ENCODE measurements at regions not wholly inside any gene's neighbourhood (a gene's known extent, or its start where the extent isn't known, plus 50 kb on each side); places are given as distances from the start of the nearest gene placed in this dataset.

DNA sequence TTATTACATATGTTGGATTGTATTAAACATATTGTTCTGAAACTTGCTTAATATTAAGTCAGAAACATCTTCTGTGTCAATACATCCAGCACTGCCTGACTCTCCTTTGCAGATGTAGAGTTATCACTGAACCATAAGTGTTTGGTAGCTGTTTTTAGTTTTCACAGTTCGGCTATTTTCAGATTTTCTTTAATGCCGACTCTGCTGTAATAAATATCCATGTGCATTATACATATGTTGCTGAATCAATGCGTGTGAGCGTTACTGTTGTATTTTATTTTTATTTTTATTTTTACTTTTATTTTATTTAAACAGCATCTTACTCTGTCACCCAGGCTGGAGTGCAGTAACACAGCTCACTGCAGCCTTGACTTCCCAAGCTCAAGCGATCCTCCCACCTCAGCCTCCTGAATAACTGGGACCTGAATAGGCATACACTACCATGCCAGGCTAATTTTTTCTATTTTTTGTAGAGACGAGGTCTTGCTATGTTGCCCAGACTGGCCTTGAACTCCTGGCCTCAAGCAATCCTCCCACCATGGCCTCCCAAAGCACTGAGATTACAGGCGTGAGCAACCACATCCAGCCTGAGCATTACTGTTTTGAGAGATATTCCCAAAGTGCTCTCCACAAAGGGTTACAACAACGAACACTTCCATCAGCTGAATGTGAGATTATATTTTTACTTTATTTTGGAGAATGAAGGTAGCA is 50.7 kb upstream of the NOCT start:
- DNase-seq (ENCODE audit: low read depth) = no peak

DNA sequence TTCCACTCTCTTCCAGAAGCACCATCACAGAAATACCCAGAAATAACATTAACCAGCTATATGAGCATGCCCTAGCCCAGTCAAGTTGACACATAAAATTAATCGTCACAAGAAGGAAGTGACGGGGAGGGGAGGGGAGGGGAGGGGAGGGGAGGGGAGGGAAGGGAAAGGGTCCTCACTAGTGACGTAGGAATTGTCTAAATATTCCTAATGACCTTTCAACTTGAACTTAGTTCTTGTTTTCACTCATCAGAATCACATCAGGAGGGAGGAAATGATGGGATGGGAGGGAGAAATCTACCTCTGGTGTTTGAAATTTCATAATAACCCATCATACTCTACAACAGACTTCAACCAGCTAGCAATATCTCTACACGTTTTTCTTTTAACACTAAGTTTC is 52.2 kb upstream of the NOCT start:
- no peak for DNase-seq (ENCODE audit: low read depth)

- no peak for DNase-seq (ENCODE audit: low read depth)
Measured at GRCh38 chr4:138961664-138962063, 53.9 kb upstream of the NOCT start.

- no peak for DNase-seq (ENCODE audit: low read depth)
Measured at GRCh38 chr4:138961129-138961528, 54.5 kb upstream of the NOCT start.

GRCh38 chr4:138960175-138960710 is 55.3 kb upstream of the NOCT start:
- no peak for DNase-seq (ENCODE audit: low read depth)

GRCh38 chr4:138959097-138959815 is 56.3 kb upstream of the NOCT start:
- no peak for DNase-seq (ENCODE audit: low read depth)

DNA sequence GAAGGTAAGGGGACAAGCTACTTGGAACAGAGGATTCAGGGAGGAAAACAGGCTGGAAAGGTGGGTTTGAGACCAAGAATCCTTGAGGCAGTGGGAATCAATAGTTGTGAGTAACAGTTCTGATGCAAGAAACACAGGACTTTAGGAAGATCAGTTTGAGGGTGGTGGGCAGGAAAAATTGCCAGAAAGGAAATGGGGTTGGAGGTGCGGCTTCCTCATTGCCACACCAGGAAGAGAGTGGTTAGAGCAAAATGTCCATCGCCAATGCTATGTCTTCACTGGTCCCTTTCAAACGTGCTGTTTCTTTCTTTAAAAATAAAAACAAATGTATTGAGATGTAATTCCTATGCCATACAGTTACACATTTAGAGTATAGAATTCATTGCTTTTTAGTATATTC is 57.1 kb upstream of the NOCT start:
- DNase-seq (ENCODE audit: low read depth) = no peak

- DNase-seq (ENCODE audit: low read depth) = no peak
Measured at GRCh38 chr4:138957302-138957701, 58.3 kb upstream of the NOCT start.

DNA sequence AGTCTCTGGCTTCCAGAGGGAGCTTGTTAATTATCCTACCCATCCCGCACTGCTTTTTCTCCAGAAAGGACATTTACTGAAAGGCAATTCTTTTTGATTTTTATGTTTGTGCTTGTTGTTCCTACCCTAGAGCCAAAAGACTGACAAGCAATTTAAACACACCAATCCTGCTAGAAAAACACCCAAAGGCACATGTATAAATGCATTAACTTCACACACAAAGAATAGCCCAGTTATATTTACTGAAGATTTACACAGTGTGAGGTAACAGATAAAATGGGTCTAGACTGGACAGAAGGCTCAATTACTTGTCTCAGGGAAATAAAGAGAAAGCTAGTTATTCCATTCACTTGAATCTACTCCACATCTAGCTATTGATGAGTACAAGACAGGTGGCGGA is 61.2 kb upstream of the NOCT start:
- no peak for DNase-seq (ENCODE audit: low read depth)

DNA sequence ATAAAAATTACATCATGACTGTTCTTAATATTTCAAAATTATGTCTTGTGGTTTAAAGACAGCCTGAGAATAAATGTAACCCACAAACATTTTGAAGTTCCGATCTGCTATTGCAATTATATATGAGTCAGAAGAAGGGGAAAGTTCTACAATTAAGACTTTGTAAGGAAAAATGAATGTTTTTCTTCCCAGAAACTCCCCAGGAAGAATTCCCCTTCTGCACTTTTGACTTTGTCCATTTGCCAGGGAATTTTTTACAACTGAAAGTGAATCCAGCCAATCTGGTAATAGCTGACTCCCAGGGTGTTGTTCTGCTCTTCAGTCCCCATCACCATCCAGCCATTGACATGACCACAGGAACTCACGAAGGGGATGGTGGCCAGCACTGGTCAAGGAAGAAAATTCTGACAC is 61.6 kb upstream of the NOCT start:
- no peak for DNase-seq (ENCODE audit: low read depth)

DNA sequence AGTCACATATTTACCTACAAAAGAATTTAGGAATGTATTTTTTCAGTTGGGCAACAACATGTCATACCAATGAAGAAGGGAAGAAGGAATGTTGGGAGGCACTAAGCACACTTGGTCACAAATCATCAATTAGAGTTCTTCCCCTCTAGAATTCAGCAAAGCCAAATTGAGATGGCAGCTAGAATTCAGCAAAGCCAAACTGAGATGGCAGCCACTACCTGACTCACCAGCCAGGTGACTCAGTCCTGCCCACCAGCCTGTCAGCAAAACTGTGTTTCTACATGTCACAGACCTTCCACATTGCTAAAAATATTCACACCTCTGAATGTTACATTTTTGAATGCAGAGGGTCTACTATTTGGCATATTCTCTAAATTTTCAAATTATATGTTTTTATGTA is 63.2 kb upstream of the NOCT start:
- DNase-seq (ENCODE audit: low read depth) = no peak

GRCh38 chr4:138951764-138952163 is 63.8 kb upstream of the NOCT start:
- no peak for DNase-seq (ENCODE audit: low read depth)

DNA sequence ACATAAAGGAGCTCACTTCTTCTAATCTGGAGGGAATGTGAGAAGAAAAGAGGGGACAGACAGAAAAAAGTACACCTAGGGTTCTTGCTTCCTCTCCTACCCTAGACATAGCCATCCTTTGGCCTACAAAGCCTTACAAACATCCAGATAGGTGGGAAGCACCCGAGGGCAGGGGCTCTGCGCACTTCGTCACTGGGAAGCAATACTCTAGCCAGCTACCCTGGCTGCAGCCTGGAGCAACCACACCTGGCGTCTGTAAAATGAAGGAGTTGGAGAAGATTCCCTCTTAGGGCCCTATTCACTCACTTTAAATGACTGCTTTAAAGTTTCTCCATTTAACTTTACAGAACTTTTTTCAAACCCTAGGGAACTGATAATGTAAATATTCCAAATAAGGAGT is 65.7 kb upstream of the NOCT start:
- no peak for DNase-seq (ENCODE audit: low read depth)

DNA sequence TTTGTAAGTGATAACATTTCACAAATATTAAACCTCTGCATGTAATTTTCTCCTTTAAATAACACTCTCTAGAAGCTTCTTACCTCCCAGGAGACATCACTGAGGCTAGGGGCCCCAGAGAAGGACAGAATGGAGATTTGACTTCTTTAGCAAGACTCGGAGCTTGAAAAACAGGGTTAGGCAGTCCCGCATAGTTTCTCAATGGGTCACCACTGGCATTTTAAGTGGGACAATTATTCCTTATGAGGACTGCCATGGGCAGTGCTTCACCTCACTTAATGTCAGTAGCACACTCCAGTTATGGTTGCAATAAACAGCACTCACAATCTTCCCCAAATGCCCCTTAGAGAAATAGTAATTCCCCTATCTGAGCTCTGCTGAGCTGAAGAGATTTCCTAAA is 66.7 kb upstream of the NOCT start:
- DNase-seq (ENCODE audit: low read depth) = no peak

DNA sequence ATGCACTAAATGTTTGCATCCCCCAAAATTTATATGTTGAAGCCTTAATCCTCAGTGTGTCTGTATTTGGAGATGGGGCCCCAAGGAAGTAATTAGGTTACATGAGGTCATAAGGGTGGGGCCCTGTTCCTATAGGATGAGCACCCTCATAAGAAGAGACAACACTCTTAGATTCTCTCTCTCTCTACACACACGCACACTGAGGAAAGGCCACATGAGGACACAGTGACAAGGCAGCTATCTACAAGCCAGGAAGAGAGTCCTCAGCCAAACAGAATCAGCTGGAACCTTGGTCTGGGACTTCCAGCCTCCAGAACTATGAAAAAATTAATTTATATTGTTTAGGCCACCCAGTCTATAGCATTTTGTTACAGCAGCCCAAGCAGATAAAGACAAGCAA is 69.3 kb upstream of the NOCT start:
- no peak for DNase-seq (ENCODE audit: low read depth)

DNA sequence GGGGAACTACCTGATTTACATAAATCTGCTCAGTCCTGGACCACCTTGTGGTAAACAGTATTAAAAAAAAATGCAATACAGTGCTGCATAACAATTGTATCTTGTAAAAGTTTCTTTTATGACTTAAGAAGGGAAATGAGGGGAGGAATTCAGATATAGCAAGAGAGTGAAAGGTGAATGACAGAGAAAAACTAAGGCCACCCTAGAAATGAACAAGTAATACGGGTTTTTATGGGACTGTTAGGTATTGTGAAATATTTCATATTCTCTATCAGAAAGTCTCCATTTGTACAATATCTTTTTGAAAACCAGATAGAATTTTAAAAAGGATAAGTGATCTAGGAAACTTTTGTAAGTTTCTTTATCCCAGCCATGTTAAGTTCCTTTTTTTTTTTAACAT is 69.7 kb upstream of the NOCT start:
- DNase-seq (ENCODE audit: low read depth) = no peak

DNA sequence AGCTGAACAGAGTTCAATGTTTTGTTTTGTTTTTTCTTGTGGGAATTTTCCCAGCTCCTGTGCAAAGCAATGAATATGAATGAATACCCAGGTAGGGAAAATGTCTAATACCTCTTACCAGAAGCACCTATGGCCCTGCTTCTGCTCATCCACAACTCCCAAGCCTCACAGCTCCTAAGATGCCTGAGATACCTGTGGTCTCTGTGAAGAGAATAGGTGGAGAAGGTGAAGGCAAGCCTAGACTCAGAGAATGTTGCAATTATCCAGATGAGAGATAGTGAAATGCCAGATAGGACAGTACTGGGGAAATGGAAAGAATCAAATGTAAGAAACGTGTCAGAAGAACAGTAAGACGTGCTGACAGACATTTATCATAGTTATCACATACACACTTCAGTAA is 70.2 kb upstream of the NOCT start:
- no peak for DNase-seq (ENCODE audit: low read depth)

GRCh38 chr4:138943893-138944292 is 71.7 kb upstream of the NOCT start:
- no peak for DNase-seq (ENCODE audit: low read depth)

GRCh38 chr4:138941037-138941436 is 74.5 kb upstream of the NOCT start:
- no peak for DNase-seq (ENCODE audit: low read depth)

DNA sequence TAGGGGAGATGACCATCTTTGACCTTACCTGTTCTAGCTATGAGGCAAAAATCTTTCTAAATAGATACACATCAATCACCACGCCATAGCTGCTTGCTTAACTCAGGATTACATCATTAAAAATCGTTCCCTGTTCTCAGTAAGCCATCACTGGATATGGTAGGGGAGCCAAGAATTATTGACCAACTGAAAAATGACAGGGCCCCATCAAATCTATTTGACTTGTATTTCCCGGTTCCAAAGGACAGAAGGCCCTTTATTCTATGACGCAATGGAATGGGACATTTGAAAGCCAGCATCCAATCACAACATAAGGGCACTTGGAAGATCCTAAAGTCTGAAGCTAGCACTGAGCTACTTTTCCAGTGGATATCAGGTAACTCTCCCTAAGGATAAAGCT is 75.6 kb upstream of the NOCT start:
- DNase-seq (ENCODE audit: low read depth) = no peak

DNA sequence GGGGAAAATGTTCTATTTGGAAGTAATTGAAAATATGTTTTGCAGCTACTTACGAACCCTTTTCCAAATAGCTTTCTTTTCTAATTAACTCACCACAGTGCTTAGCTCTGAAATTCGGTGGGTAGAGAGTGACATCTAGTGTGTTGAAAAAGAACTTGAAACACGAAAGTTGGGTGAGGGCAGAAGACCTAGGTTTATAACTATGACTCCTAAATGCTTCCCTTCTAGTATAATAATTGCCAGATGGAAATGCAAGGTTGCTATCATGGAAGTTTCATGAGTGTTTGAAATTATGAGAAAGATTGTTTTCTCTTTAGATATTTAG is 77.3 kb upstream of the NOCT start:
- DNase-seq (ENCODE audit: low read depth) = no peak

- DNase-seq (ENCODE audit: low read depth) = no peak
Measured at GRCh38 chr4:138935135-138935807, 80.3 kb upstream of the NOCT start.

- no peak for DNase-seq (ENCODE audit: low read depth)
Measured at GRCh38 chr4:138927072-138927471, 88.5 kb upstream of the NOCT start.
